LNCAP (cell line): ENCODE measurements at regions not wholly inside any gene's neighbourhood (a gene's known extent, or its start where the extent isn't known, plus 50 kb on each side); places are given as distances from the start of the nearest gene placed in this dataset.

ENCODE experiments used
- TF ChIP-seq, protein P1 (sequence below): fragments of 450-650 bp; IDR thresholded peaks from 2 replicates; pipeline ENCODE4 v1.5.1; 2017; ENCODE audit warnings: mild to moderate bottlenecking

DNA sequence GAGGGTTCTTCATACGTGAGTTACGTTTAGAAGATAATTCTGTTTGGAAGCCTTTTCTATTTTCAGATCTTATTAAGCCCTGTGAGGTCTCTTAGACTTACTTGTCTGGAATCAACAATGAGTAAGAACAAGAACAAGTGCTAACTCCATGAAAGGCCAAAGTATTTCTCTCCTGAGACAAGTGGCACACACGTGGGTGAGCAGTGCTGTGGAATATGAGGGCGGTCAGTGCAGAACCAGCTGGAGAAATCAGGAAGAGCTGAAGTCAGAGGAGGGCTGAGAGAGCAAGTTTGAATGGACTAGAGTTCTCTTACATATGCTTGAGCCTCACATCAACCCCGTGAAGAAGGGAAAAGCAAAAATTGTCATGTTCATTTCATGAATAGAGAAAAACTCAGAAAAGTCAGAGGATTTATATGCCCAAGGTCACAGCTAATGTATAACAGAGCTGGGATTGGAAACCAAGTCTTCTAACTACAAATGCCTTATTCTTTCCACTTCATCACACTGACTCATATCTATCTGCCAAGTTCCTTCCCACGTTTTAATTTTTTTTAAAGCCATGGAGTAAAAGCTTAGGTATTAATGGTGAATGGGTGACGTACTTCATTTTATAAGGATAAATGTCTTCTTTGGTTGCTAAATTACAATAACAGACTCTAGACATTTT, 201.3 kb upstream of the DTNBP1 start:
- TF ChIP-seq, protein P1, sequence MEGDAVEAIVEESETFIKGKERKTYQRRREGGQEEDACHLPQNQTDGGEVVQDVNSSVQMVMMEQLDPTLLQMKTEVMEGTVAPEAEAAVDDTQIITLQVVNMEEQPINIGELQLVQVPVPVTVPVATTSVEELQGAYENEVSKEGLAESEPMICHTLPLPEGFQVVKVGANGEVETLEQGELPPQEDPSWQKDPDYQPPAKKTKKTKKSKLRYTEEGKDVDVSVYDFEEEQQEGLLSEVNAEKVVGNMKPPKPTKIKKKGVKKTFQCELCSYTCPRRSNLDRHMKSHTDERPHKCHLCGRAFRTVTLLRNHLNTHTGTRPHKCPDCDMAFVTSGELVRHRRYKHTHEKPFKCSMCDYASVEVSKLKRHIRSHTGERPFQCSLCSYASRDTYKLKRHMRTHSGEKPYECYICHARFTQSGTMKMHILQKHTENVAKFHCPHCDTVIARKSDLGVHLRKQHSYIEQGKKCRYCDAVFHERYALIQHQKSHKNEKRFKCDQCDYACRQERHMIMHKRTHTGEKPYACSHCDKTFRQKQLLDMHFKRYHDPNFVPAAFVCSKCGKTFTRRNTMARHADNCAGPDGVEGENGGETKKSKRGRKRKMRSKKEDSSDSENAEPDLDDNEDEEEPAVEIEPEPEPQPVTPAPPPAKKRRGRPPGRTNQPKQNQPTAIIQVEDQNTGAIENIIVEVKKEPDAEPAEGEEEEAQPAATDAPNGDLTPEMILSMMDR, result no peak

DNA sequence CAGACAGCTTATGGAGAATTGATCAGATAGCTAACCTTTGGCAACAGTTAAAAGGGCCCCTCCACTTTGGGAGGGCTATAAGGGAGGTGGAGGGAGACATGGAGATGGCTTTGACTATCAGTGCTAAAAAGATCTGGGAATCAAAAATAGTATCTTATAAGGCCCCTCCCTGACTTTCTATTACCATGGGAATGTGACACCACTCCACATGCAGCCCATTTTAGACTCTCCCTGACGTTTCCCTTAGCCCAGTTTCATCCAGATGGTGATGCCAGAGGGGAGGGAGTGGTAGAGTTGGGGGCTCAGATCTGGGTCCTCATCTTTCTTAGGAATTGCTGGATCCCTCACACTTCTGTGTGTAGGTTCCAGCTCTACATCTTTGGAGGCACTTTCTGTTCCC, 200.0 kb upstream of the DTNBP1 start:
- TF ChIP-seq, protein P1, result no peak

DNA sequence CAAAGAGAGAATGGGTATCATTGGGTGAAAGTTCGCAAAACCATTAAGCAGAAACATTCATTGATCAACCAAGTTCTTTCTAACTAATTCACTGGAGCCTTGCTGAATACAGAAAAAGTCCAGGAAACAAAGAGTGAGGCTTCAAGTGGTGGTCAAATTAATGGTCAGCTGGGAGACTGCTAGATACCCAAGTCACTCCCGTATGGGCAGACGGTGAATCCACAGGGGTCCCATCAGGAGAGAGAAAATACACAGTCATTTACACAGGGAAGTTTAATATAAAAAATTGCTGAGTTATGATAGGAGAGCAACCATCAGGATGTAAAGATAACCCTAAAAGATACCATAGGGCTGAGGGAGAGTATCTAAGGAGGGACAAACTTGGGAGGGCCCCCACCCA, 198.7 kb upstream of the DTNBP1 start:
- TF ChIP-seq, protein P1, result no peak

DNA sequence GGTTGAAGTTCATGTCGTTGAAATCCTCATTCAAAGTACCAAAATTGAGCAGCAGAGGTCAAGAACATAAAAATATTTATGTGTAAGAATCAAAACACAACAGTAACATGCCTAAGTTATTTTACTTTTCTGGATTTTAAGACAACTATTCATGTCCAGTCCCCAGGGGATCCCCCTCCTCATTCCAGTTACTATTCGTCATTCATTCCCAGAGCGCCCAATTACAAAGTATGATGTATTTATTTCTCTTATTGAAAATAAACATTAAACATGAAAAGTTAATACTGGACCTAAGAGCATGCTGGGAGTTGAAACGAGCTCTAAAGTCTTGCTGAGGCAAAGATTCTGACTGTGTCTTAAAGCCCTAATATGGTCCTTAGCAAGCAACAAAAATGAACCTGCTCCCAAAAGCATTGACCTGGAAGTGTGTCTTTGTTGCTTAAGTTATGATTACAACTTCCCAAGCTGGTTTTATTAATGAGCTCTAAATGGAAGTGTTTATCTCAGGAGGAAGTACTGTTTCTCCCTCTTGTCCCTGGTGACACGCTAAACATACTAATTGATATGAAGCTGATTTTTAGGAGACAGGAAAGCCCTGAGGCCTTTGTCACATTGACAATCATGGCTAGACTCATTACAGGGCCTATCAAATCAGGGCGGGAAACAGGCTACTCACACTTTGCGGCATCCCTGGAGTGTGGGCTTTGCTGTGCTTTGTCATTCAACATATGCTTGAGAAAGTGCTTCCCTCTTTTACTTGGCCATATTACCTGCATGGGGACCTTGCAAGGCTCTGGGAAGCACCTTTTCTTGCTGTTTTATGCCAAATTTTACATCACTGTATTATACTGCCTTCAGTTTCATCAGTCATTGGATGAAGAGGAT, 192.2 kb upstream of the DTNBP1 start:
- TF ChIP-seq, protein P1, result no peak

DNA sequence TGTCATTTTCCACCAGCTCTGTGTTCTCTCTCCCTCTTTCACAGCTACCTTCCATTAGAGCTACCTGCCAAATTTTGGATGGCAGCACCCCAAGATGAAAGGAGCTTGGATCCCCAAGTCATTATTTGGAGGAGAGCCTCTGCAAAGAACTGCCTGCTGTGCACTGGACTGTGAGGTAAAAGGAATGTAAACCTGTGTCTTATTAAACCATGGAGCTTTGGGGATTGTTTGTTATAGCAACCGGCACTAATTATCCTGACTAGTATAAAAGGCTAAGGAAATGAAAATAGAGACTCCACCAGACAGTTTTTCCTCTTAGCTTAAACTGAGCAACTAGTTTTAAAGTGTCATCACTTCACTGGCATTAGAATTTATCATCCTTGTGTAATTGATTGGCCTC, 191.6 kb upstream of the DTNBP1 start:
- TF ChIP-seq, protein P1, result no peak

GRCh38 chr6:15853259-15853658, 190.4 kb upstream of the DTNBP1 start:
- TF ChIP-seq, protein P1, result no peak

GRCh38 chr6:15852289-15852688, 189.5 kb upstream of the DTNBP1 start:
- TF ChIP-seq, protein P1, result no peak
